Mammary epithelial cell (primary cell): ENCODE measurements at regions not wholly inside any gene's neighbourhood (a gene's known extent, or its start where the extent isn't known, plus 50 kb on each side); places are given as distances from the start of the nearest gene placed in this dataset.

ENCODE experiments used
- EZH2 ChIP-seq: IDR thresholded peaks from 2 replicates; pipeline ENCODE4 v1.6.1; 2012; ENCODE audit warnings: low read length, inconsistent platforms, borderline replicate concordance
- TF ChIP-seq, protein P1 (sequence below), 2 donors: IDR thresholded peaks in 1 of 2; conservative IDR thresholded peaks in 1 of 2; 2 replicates each; pipeline ENCODE4 v1.5.1; 2011 to 2012; ENCODE audit warnings: inconsistent platforms in 2 of 2, low read length in 2 of 2, mild to moderate bottlenecking in 2 of 2, control low read depth in 1 of 2, low read depth in 1 of 2; ENCODE audit not compliant: insufficient read depth in 1 of 2; ENCODE audit errors: extremely low read depth in 1 of 2

DNA sequence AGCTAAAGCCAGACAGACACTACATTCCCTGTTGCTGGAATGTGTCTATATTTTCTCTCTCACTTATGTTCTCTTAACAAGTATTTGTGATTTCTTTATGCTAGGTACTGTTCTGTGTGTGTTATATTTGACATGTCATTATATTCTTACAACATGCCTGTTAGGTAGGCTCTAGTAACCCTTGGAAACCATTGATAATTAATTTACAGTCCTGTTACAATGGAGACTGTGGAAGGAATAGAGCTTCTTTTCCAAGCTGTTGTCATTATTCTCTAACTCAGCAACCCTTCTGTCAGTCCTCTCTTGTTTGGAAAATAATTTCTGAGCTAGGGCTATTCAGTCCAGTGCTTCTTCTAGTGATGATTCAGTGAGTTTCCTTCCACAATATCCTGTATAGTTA, 419.1 kb upstream of the BOD1L1 start:
- TF ChIP-seq, protein P1, sequence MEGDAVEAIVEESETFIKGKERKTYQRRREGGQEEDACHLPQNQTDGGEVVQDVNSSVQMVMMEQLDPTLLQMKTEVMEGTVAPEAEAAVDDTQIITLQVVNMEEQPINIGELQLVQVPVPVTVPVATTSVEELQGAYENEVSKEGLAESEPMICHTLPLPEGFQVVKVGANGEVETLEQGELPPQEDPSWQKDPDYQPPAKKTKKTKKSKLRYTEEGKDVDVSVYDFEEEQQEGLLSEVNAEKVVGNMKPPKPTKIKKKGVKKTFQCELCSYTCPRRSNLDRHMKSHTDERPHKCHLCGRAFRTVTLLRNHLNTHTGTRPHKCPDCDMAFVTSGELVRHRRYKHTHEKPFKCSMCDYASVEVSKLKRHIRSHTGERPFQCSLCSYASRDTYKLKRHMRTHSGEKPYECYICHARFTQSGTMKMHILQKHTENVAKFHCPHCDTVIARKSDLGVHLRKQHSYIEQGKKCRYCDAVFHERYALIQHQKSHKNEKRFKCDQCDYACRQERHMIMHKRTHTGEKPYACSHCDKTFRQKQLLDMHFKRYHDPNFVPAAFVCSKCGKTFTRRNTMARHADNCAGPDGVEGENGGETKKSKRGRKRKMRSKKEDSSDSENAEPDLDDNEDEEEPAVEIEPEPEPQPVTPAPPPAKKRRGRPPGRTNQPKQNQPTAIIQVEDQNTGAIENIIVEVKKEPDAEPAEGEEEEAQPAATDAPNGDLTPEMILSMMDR (conservative IDR thresholded peaks at IDR 0.05 in 1 of 2, IDR thresholded peaks at IDR 0.05 in 1 of 2; ENCODE audit: extremely low read depth in 1 of 2, insufficient read depth in 1 of 2, low read depth in 1 of 2, low read length in 2 of 2), result no peak
- TF ChIP-seq EZH2, result no peak
